Sigmoid colon (tissue), 4 donors: ENCODE measurements at regions not wholly inside any gene's neighbourhood (a gene's known extent, or its start where the extent isn't known, plus 50 kb on each side); places are given as distances from the start of the nearest gene placed in this dataset.
"Not testable (repeated sequence)": the region's sequence is repeated elsewhere in the genome, so short reads cannot be mapped to it uniquely, and the experiment has no call there.

Experiments
- CTCF ChIP-seq, 4 experiments: fragments of 450-650 bp in 3 of 4; fragments of 200-600 bp in 1 of 4; IDR thresholded peaks; one replicate each; pipeline ENCODE4 v1.5.1; 2016 to 2019; ENCODE audit warnings: antibody characterized with exemption in 4 of 4, mild to moderate bottlenecking in 3 of 4, moderate library complexity in 2 of 4
- EP300 ChIP-seq, 4 donors: sonication (generic); formaldehyde crosslinking; IDR thresholded peaks; one replicate each; pipeline ENCODE4 v1.6.1; 2017; ENCODE audit warnings: antibody characterized with exemption in 4 of 4
- POLR2A ChIP-seq, 2 donors: fragments of 450-650 bp; IDR thresholded peaks; one replicate each; pipeline ENCODE4 v1.6.1; 2016; ENCODE audit warnings: antibody characterized with exemption in 2 of 2, mild to moderate bottlenecking in 2 of 2, moderate library complexity in 2 of 2
- POLR2AphosphoS5 ChIP-seq, 4 donors: sonication (generic); formaldehyde crosslinking; IDR thresholded peaks; one replicate each; pipeline ENCODE4 v1.6.1; 2017; ENCODE audit warnings: antibody characterized with exemption in 4 of 4

GRCh38 chr9:39484292-39484691 is 128.8 kb downstream of the SPATA31A1 start:
- not testable (repeated sequence) for TF ChIP-seq CTCF, POLR2AphosphoS5, POLR2A, EP300 (IDR thresholded peaks at IDR 0.05)
